Endothelial cell of umbilical vein (primary cell): ENCODE measurements at regions not wholly inside any gene's neighbourhood (a gene's known extent, or its start where the extent isn't known, plus 50 kb on each side); places are given as distances from the start of the nearest gene placed in this dataset.

ENCODE experiments used
- BruUV-seq: library from RNA; stranded (reverse); fragments of 400-500 nt; replicated peaks from 2 replicates; lab custom pipeline; 2021; lab: Mats Ljungman, UMichigan
- CTCF ChIA-PET: fragments of 300-600, 350-600 bp; sonication (Branson Sonifier 250); formaldehyde crosslinking; loops from one replicate; lab custom pipeline; 2021; ENCODE audit warnings: antibody characterized with exemption, inconsistent platforms; lab: Charles Lee
- POLR2A ChIA-PET: fragments of 300-600, 350-600 bp; sonication (Branson Sonifier 250); formaldehyde crosslinking; loops from one replicate; lab custom pipeline; 2021; ENCODE audit warnings: antibody characterized with exemption, inconsistent platforms; lab: Charles Lee
- DNase-seq: peaks from one replicate; pipeline ENCODE4 v3.0.0-alpha.2; 2011; ENCODE audit warnings: low read depth, low spot score
- FAIRE-seq: peaks from 2 replicates; lab custom pipeline; 2011; peaks lifted over from hg19 to GRCh38; lab: Jason Lieb, UNC
- H2AFZ ChIP-seq: 2 replicates; pipeline ENCODE4 v1.6.0; 2012; ENCODE audit warnings: low read depth, low read length, control low read depth, inconsistent platforms
- H3K27ac ChIP-seq: 2 replicates; pipeline ENCODE4 v1.5.1; 2011; ENCODE audit warnings: low read depth, mild to moderate bottlenecking, control low read depth, low read length, moderate library complexity; ENCODE audit not compliant: insufficient read depth
- H3K27me3 ChIP-seq, 2 experiments: 2 replicates each; pipeline versions ENCODE4 v1.6.0 to v1.6.1; 2011; ENCODE audit warnings: low read length in 2 of 2, mixed read lengths in 1 of 2; ENCODE audit not compliant: control insufficient read depth in 2 of 2, insufficient read depth in 2 of 2
- H3K36me3 ChIP-seq, 2 experiments: 2 replicates in 1 of 2; 3 replicates in 1 of 2; pipeline ENCODE4 v1.5.1; 2011; ENCODE audit warnings: low read length in 2 of 2, mild to moderate bottlenecking in 1 of 2, moderate library complexity in 1 of 2; ENCODE audit not compliant: control insufficient read depth in 2 of 2, insufficient read depth in 2 of 2; ENCODE audit errors: extremely low read depth in 1 of 2
- H3K4me1 ChIP-seq: 3 replicates; pipeline ENCODE4 v1.5.1; 2011; ENCODE audit warnings: mild to moderate bottlenecking, low read length; ENCODE audit not compliant: control insufficient read depth, insufficient read depth; ENCODE audit errors: extremely low read depth
- H3K4me2 ChIP-seq: 2 replicates; pipeline ENCODE4 v1.6.1; 2011; ENCODE audit warnings: low read length, control low read depth, mixed read lengths; ENCODE audit not compliant: insufficient read depth
- H3K4me3 ChIP-seq, 3 experiments: fragments of 200-600 bp in 1 of 3; sonication (generic), shearing (Covaris generic) in 1 of 3; replicated peaks in 1 of 3; 2 replicates each; pipeline ENCODE4 v1.5.1; 2011 to 2016; ENCODE audit warnings: control low read depth in 3 of 3, low read length in 3 of 3, mild to moderate bottlenecking in 2 of 3, inconsistent platforms in 1 of 3, low read depth in 1 of 3, moderate library complexity in 1 of 3; ENCODE audit not compliant: insufficient read depth in 1 of 3
- H3K79me2 ChIP-seq: 2 replicates; pipeline ENCODE4 v1.6.0; 2012; ENCODE audit warnings: low read length, inconsistent platforms; ENCODE audit not compliant: control insufficient read depth, insufficient read depth
- H3K9ac ChIP-seq: replicated peaks from 2 replicates; pipeline ENCODE3; 2011; ENCODE audit warnings: low read length, control low read depth; ENCODE audit not compliant: insufficient read depth; ENCODE audit errors: extremely low read depth
- H3K9me1 ChIP-seq: replicated peaks from 3 replicates; pipeline ENCODE4 v1.6.0; 2011; ENCODE audit warnings: mild to moderate bottlenecking, low read length; ENCODE audit not compliant: control insufficient read depth, insufficient read depth; ENCODE audit errors: extremely low read depth
- H3K9me3 ChIP-seq: replicated peaks from 2 replicates; pipeline ENCODE4 v1.5.1; 2012; ENCODE audit warnings: low read length, inconsistent platforms; ENCODE audit not compliant: control insufficient read depth, insufficient read depth
- H4K20me1 ChIP-seq: replicated peaks from 2 replicates; pipeline ENCODE3; 2011; ENCODE audit warnings: mild to moderate bottlenecking, low read length; ENCODE audit not compliant: control insufficient read depth, insufficient read depth; ENCODE audit errors: extremely low read depth
- EZH2 ChIP-seq: IDR thresholded peaks from 2 replicates; pipeline ENCODE4 v1.6.1; 2012; ENCODE audit warnings: borderline replicate concordance, low read depth, mild to moderate bottlenecking, moderate library complexity, low read length, inconsistent platforms; ENCODE audit not compliant: severe bottlenecking
- FOS ChIP-seq: IDR thresholded peaks from 2 replicates; pipeline ENCODE4 v1.6.1; 2011; ENCODE audit warnings: mild to moderate bottlenecking, low read length, moderate library complexity, borderline replicate concordance; ENCODE audit not compliant: insufficient read depth
- GATA2 ChIP-seq: IDR thresholded peaks from 2 replicates; pipeline ENCODE4 v1.7.0; 2011; ENCODE audit warnings: low read depth, mild to moderate bottlenecking, moderate library complexity, mixed read lengths, low read length; ENCODE audit not compliant: insufficient read length, insufficient read depth
- JUN ChIP-seq: IDR thresholded peaks from 2 replicates; pipeline ENCODE4 v1.6.1; 2011; ENCODE audit warnings: borderline replicate concordance, low read depth; ENCODE audit not compliant: insufficient read length, insufficient read depth
- MYC ChIP-seq: IDR thresholded peaks from one replicate; pipeline ENCODE4 v1.6.1; 2011; ENCODE audit warnings: mild to moderate bottlenecking, low read depth, low read length
- POLR2A ChIP-seq: IDR thresholded peaks from 2 replicates; pipeline ENCODE4 v1.6.1; 2012; ENCODE audit warnings: low read depth, mild to moderate bottlenecking, control low read depth, low read length
- POLR2AphosphoS5 ChIP-seq: IDR thresholded peaks from 2 replicates; pipeline ENCODE4 v1.6.1; 2012; ENCODE audit warnings: low read depth, mild to moderate bottlenecking, control low read depth, low read length, moderate library complexity; ENCODE audit not compliant: insufficient read depth
- dilution Hi-C: fragments of 300-500 bp; cut with MboI; formaldehyde crosslinking; loops from one replicate; pipeline ENCODE4 v1.15.0; 2019; ENCODE audit warnings: low sequenced_read_pairs; ENCODE audit not compliant: extremely low pct_ligation_motif_present
- intact Hi-C: fragments of 100-400 bp; cut with micrococcal nuclease; formaldehyde crosslinking; loops from one replicate; pipeline ENCODE4 v1.10.0; 2022
- TF ChIP-seq, protein P1 (sequence below): IDR thresholded peaks from 2 replicates; pipeline ENCODE4 v1.6.1; 2011; ENCODE audit not compliant: insufficient read depth, insufficient read length
- TF ChIP-seq, protein P2 (sequence below), 2 donors: IDR thresholded peaks; 1 replicate in 1 of 2; 2 replicates in 1 of 2; pipeline ENCODE4 v1.5.1; 2011; ENCODE audit warnings: low read length in 2 of 2, mild to moderate bottlenecking in 2 of 2, moderate library complexity in 2 of 2, control low read depth in 1 of 2, inconsistent platforms in 1 of 2, low read depth in 1 of 2; ENCODE audit not compliant: insufficient read depth in 1 of 2; ENCODE audit errors: extremely low read depth in 1 of 2

DNA sequence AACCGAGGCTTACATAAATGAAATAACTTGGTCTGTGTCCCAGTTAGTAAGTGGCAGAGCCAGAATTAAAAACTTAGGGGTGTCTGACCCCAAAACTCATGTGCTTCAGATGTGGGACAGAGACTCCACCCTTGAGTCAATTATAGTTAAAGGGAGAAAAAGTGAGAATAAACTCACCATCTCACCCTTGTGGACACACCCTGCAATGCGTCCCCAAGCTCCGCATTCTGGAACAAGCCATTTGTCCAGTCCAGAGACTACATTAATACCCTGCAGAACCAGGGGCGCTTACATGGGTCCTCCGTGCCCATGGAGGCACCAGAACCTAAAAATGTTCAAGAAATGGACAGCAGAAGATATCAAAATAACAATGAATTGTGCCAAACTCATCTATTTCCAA lies 207.0 kb upstream of the ZNF507 start:
- H3K27me3 ChIP-seq, result no peaks in the 10 kb centered on the region
- POLR2A ChIA-PET, result no interaction called here
- no peak overlapping the region for H3K4me2 ChIP-seq
- DNase-seq (no peak), FAIRE-seq (no peak)
- dilution Hi-C loops (no loop called here), intact Hi-C loops (no loop called here)
- H3K4me1 ChIP-seq, result no peaks in the 10 kb centered on the region
- no peaks in the 10 kb centered on the region for H3K9me3 ChIP-seq
- no peak overlapping the region for H3K9ac ChIP-seq
- no peak overlapping the region for H3K4me3 ChIP-seq
- H4K20me1 ChIP-seq, result no peaks in the 10 kb centered on the region
- no peak overlapping the region for H3K27ac ChIP-seq
- BruUV-seq, result no TSS peak
- no peak for TF ChIP-seq EZH2
- no peak for TF ChIP-seq MYC
- TF ChIP-seq, protein P1, sequence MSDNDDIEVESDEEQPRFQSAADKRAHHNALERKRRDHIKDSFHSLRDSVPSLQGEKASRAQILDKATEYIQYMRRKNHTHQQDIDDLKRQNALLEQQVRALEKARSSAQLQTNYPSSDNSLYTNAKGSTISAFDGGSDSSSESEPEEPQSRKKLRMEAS, result no peak
- no peak for TF ChIP-seq POLR2A
- TF ChIP-seq JUN, result no peak
- no peak for TF ChIP-seq GATA2
- no peak for TF ChIP-seq POLR2AphosphoS5
- TF ChIP-seq FOS, result no peak
- TF ChIP-seq, protein P2, sequence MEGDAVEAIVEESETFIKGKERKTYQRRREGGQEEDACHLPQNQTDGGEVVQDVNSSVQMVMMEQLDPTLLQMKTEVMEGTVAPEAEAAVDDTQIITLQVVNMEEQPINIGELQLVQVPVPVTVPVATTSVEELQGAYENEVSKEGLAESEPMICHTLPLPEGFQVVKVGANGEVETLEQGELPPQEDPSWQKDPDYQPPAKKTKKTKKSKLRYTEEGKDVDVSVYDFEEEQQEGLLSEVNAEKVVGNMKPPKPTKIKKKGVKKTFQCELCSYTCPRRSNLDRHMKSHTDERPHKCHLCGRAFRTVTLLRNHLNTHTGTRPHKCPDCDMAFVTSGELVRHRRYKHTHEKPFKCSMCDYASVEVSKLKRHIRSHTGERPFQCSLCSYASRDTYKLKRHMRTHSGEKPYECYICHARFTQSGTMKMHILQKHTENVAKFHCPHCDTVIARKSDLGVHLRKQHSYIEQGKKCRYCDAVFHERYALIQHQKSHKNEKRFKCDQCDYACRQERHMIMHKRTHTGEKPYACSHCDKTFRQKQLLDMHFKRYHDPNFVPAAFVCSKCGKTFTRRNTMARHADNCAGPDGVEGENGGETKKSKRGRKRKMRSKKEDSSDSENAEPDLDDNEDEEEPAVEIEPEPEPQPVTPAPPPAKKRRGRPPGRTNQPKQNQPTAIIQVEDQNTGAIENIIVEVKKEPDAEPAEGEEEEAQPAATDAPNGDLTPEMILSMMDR (IDR thresholded peaks at IDR 0.05; ENCODE audit: extremely low read depth in 1 of 2, insufficient read depth in 1 of 2, low read depth in 1 of 2, low read length in 2 of 2), result no peak
- CTCF ChIA-PET, result no interaction called here
- H3K9me1 ChIP-seq, result no peaks in the 10 kb centered on the region
- no peaks in the 10 kb centered on the region for H3K36me3 ChIP-seq
- H2AFZ ChIP-seq, result no peak overlapping the region
- no peaks in the 10 kb centered on the region for H3K79me2 ChIP-seq
